Stimulated activated CD4-positive, alpha-beta T cell treated with anti-CD3 and anti-CD28 coated beads, TNF-alpha, amount 100 ng/mL, for 4 hours (primary cell): ENCODE measurements at regions not wholly inside any gene's neighbourhood (a gene's known extent, or its start where the extent isn't known, plus 50 kb on each side); places are given as distances from the start of the nearest gene placed in this dataset.

Source experiments
- DNase-seq, 3 experiments: peaks; one replicate each; pipeline ENCODE4 v3.0.0-alpha.2; 2020; ENCODE audit warnings: low read depth in 3 of 3

- no peak for DNase-seq
Observed at GRCh38 chr3:40593351-40593750, 68.6 kb downstream of the ZNF621 start.

DNA sequence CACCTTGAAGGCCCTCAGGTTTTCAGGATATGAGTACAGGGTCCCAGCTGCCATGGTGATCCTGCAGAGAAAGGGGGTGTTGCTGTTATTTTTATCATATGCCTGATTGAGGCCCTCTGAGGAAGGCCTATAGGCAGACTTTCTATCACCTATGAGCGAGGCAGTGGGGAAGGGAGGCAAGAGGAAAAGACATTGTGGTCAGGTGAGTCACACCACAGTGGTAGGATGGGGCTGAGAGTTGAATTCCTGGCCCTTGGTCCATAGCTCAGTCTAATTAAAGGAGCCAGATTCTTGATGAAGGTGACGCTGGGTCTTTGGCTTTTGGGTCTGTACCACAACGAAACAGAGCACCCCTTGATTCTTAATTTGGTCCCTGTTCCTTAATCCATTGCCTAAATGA, 72.7 kb downstream of the ZNF621 start:
- no peak for DNase-seq

DNA sequence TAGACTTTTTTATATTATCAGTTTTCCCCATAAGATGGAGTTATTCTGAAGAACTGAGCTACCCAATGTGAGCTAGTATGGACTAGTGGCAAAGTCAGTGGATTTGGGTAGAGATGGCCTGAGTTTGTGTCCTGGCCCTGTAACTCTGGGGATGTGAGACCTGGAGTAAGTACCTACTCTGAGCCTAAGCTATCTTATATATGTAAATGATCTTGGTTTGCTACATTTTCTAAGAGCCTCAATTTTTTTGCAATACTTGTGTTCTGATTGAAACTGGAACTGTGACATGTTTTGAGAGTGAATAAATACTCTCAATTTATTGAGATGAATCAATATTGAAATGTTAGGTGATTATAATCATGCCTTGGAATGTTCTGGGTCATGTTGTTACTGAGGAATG, 73.6 kb downstream of the ZNF621 start:
- DNase-seq: no peak

- DNase-seq: no peak
Observed at GRCh38 chr3:40598962-40599361, 74.2 kb downstream of the ZNF621 start.

- DNase-seq: no peak
Observed at GRCh38 chr3:40602778-40603385, 78.1 kb downstream of the ZNF621 start.

- DNase-seq: no peak
Observed at GRCh38 chr3:40605960-40606359, 81.2 kb downstream of the ZNF621 start.

DNA sequence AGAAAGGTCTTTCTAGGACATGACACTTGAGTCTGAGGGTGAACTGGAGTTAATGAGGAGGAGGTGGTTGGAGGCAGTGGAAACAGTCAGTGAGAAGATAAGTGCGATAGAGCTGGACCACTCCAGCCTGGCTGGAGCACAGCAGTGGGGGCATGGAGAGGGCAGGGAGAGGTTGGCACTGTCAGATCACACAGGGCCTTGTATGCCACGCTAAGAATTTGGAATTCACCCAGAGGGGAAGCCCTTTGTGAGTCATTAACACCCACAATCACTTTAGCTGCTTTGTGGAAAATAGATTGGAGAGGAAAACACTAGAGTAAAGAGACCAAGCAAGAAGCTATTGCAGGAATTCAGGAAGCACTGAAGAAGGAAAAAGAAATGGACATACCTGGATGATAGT, 83.3 kb downstream of the ZNF621 start:
- no peak for DNase-seq

- DNase-seq: no peak
Observed at GRCh38 chr3:40613306-40613705, 88.5 kb downstream of the ZNF621 start.

- DNase-seq: no peak
Observed at GRCh38 chr3:40615110-40615915, 90.6 kb downstream of the ZNF621 start.

DNA sequence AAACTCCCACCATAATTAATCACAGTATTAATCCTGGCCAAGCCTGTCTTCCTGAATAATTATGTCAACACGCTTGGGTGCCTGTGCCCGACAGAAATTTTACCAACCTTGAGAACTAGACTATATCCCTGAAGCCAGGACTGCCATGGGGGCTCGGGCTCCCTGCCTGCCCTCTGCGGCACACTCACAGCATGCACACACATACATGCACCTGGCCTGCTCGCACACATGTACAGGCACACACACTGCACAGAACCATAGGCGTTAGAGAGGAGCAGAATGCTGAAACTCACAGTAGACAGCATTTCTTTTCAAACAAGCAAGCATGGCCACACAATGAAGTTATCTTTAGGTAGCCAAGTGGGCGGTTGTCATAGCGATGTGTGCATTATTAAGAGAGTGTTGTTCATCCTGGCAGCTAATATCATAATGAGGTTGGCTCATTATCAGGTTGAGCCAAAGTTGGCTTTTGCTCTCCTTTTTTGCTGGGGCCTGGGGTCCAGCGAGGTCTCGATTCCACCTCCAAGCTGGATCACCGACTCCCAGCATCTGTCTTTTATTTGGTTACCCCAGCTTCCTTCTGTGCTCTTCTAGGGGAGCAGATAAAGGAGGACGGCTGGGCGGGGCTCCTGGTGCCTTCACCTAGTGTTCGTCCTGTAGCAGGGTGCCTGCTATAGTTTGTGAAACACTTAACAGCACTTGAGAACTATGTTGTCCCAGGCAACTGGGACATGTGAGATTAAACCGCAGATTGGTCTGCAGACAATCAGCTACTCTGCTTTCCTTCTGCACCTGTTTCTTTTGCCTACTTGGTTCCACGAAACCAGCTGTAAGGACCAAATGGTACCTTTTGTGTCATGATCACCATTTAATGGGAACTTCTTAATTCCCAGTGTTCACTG, 91.4 kb downstream of the ZNF621 start:
- DNase-seq: no peak

GRCh38 chr3:40617084-40617483, 92.3 kb downstream of the ZNF621 start:
- DNase-seq: no peak

GRCh38 chr3:40618158-40618557, 93.4 kb downstream of the ZNF621 start:
- no peak for DNase-seq

GRCh38 chr3:40620151-40620550, 95.4 kb downstream of the ZNF621 start:
- no peak for DNase-seq

DNA sequence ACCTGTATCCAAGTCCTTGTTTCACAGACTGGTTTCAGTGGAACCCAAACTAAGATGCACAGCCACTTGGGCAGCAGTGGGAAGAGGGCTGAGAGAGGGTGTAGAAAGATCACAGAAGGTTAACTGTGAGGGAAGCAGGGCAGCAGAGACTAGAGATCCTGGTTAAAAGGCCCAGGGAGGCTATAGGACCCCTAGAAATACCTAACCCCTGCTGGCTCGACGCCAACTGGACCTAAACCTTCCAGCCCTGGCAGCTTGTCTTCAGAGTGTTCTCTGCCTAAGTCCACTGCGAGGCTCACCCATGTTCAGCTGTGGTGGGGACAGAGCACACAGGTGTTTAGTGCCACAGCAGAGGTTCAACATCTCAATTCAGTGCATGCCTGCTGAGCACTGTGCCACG, 96.5 kb downstream of the ZNF621 start:
- no peak for DNase-seq

DNA sequence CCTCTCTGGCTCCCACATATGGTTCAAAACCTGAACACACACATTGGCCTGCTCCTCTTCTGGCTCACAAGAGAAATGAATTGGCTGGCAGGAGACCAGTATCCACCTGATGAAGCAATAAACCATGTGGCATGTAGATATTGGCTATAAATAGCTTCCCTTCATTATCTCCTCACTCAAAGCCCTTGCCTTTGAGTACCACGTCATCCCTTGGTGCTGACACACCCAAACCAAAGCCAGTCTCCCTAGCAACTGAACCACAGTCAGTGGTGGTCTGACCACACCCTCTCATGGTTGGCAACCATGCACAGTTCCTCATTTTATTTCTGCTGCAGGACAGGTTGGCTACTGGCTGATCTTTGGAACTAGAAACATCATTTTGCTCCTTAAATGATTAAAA, 98.8 kb downstream of the ZNF621 start:
- no peak for DNase-seq

DNA sequence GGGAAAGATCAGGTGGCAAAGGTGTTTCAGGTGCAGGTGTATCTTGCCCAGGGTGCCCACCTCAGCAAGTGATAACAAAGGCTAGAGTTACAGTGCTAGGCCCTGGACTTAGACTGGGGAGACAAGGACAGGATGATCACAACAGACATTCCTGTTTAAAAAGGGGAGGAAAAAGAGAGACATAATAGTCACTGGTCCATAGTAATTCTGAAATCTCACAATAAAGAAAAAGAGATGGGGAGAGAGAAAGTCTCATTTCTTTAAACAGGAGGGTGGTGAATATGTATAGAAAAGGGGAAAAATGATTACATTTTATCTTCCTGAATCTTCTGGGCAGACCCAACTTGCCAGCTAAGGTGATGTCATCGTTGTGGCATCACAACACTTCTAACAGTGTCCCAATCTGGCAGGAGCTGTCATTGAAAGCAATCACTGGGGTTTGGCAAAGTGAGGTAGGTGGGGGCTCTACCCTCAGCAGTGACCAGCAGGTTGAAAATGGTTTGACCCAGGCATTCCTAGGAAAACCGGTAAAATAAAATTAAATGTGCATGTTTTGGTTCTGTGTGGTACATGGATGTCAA, 99.5 kb downstream of the ZNF621 start:
- DNase-seq: no peak

DNA sequence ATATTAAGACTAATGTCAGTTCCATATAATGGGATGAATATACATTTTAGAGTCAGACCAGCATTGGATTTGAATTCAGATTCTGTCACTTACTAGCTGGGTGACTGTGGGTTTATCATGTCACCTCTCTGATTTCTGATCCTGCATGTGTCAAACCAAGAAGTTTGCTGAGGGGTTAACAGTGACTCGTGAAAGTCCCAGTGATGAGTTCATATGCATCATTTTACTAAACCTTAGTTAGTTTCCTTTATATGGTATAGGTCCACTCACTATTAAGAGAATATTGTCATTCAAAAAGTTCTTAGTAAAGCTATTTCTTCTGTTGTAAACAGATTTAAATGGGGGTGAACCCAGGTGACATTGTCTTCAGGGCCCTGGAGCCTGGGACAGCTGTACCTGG, 102.3 kb downstream of the ZNF621 start:
- no peak for DNase-seq

DNA sequence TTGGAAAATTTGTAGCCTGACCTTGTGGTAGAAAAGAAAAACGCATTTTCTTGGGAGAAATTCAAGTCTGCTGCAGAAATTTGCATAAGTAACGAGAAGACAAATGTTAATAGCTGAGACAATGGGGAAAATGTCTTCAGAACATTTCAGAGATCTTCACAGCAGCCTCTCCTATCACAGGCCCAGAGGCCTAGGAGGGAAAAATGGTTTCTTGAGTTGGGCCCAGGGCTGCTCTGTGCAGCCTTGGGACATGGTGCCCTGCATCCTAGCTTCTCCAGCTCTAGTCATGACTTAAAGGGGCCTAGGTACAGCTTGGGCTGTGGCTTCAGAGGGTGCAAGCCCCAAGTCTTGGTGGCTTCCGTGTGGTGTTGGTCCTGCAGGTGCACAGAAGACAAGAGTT, 104.2 kb downstream of the ZNF621 start:
- DNase-seq: no peak

DNA sequence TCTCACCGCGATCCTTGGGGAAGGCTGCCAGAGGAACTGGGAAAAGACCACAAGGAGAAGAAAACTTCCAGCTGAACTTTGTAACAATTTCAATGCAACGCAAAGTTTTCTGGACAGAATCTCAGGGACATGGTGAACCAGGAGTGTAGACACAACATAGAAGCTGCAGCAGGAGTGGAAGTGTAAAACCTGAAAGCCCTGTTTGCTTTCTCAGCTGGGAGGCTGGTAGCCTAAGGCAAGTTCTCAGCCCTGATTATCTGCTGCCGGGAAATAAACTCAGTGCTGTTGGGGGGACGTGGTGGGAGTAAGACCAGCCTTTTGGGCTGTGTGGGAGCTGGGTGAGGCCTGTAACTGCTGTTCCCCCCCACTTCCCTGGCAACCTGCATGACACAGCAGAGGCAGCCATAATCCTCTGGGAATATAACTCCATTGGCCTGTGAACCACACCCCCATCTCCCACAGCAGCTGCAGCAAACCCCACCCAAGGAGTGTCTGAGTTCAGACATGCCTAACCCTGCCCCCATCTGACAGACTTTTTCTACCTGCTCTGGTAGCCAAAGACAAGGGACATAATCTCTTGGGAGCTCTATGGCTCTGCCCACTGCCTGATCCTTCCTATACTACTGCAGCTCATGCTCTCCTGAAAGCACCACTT, 106.7 kb downstream of the ZNF621 start:
- no peak for DNase-seq

DNA sequence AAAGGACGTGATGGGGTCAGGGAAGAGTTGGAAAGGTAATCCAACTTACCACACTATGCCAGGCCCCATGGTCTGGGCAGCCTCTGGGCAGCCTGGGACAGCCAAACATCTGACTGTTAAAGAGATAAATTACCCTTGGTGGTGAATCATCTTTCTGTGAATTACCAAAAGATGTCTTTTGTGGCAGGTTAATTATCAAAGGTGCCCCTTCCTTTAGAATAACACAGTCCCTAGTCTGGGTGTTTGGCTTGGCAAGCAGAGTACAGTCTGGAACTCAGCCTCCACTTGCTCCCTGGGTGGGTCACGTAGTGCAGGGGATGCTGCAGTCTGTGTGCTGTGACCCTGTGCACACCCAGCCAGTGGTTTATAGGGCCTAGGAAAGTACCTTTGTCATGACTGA, 113.1 kb downstream of the ZNF621 start:
- no peak for DNase-seq

- no peak for DNase-seq
Observed at GRCh38 chr3:40639006-40639405, 114.2 kb downstream of the ZNF621 start.

- DNase-seq: no peak
Observed at GRCh38 chr3:40642812-40643211, 118.1 kb downstream of the ZNF621 start.
